ENCODE measurements at regions not wholly inside any gene's neighbourhood (a gene's known extent, or its start where the extent isn't known, plus 50 kb on each side); places are given as distances from the start of the nearest gene placed in this dataset.

GRCh38 chr10:111246136-111246535 lies 169.3 kb downstream of the ADRA2A start:
- H3K27ac Mint-ChIP-seq: peak overlapping the region in 1 of 3 experiments; percentile 9; a peak in 2 of 7 replicates
- no peak overlapping the region for H2BK120ac ChIP-seq (ENCODE audit: low read depth, low read length, poor library complexity, severe bottlenecking)
- no peak overlapping the region for H2BK20ac ChIP-seq (ENCODE audit: low read depth, low read length, poor library complexity, severe bottlenecking)
- no peak overlapping the region for H3K14ac ChIP-seq (ENCODE audit: insufficient read depth, low read length)
- H3K23me2 ChIP-seq (ENCODE audit: insufficient read length, low read depth, low read length, poor library complexity, severe bottlenecking): no peaks in the 10 kb centered on the region
- H3K9me3 ChIP-seq (ENCODE audit: control insufficient read depth, low read depth, low read length): no peaks in the 10 kb centered on the region
- no peak overlapping the region for H2BK12ac ChIP-seq (ENCODE audit: insufficient read length, low read depth, low read length)
- H3T11ph ChIP-seq (ENCODE audit: low read length): no peak overlapping the region
- 0 out of 5 replicates have a peak, but pooled peaks cover 0 to 2% of the 10 kb centered on the region in 2 experiments for H3K9me3 Mint-ChIP-seq
- H4K8ac ChIP-seq (replicated peaks; ENCODE audit: insufficient read length, low read depth, low read length): no peak overlapping the region
- no peak overlapping the region for H4K5ac ChIP-seq (ENCODE audit: insufficient read length, low read depth, low read length)
- H3K56ac ChIP-seq (ENCODE audit: insufficient read length, low read depth, low read length): no peak overlapping the region
- no peak overlapping the region for H3K4ac ChIP-seq (ENCODE audit: low read depth, low read length)
- H3K4me1 Mint-ChIP-seq: peaks cover 11 to 14% of the 10 kb centered on the region in 2 experiments
- H3K79me1 ChIP-seq (ENCODE audit: insufficient read depth, low read depth, low read length, poor library complexity, severe bottlenecking): no peaks in the 10 kb centered on the region
- H3K27me3 Mint-ChIP-seq (ENCODE audit: low read depth): no peaks in the 10 kb centered on the region; the same call in 1 of the 2 replicates
- H3K4me1 ChIP-seq (ENCODE audit: insufficient read depth, low read length): no peaks in the 10 kb centered on the region
- H3K27ac ChIP-seq (ENCODE audit: insufficient read length, low read depth, low read length): no peak overlapping the region
- no peak overlapping the region for H2AFZ ChIP-seq (ENCODE audit: low read length)
- no peak overlapping the region for H4K91ac ChIP-seq (ENCODE audit: insufficient read length, low read depth, low read length)
- no peak overlapping the region for H3K4me2 ChIP-seq (ENCODE audit: insufficient read depth, insufficient read length, low read length)
- no peak overlapping the region for H3K18ac ChIP-seq (ENCODE audit: insufficient read length, low read depth, low read length)
- no peaks in the 10 kb centered on the region; a peak in 1 of 7 replicates for H3K36me3 Mint-ChIP-seq (ENCODE audit: insufficient read depth in 1 of 3, low read depth in 3 of 3)
- no peak overlapping the region for H2AK5ac ChIP-seq (ENCODE audit: insufficient read length, low read length)
- DNase-seq: no peak
- H3K4me3 Mint-ChIP-seq: no peak overlapping the region
- TF ChIP-seq, protein P1, sequence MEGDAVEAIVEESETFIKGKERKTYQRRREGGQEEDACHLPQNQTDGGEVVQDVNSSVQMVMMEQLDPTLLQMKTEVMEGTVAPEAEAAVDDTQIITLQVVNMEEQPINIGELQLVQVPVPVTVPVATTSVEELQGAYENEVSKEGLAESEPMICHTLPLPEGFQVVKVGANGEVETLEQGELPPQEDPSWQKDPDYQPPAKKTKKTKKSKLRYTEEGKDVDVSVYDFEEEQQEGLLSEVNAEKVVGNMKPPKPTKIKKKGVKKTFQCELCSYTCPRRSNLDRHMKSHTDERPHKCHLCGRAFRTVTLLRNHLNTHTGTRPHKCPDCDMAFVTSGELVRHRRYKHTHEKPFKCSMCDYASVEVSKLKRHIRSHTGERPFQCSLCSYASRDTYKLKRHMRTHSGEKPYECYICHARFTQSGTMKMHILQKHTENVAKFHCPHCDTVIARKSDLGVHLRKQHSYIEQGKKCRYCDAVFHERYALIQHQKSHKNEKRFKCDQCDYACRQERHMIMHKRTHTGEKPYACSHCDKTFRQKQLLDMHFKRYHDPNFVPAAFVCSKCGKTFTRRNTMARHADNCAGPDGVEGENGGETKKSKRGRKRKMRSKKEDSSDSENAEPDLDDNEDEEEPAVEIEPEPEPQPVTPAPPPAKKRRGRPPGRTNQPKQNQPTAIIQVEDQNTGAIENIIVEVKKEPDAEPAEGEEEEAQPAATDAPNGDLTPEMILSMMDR (conservative IDR thresholded peaks at IDR 0.05): no peak
- no CpG with 5 or more reads among the region's 7 CpGs for WGBS (ENCODE audit: extremely low coverage, insufficient read length, low lambda C conversion rate)
- H2BK15ac ChIP-seq (ENCODE audit: low read depth, low read length): no peak overlapping the region
- H3K79me2 ChIP-seq (ENCODE audit: insufficient read depth, low read length): no peaks in the 10 kb centered on the region
- H2BK5ac ChIP-seq (ENCODE audit: insufficient read length, low read length): no peak overlapping the region
- H4K20me1 ChIP-seq (ENCODE audit: control insufficient read depth, insufficient read depth, insufficient read length): no peaks in the 10 kb centered on the region
- no peak overlapping the region for H3K9ac ChIP-seq (ENCODE audit: extremely low read depth, insufficient read length, low read length)
- no peak overlapping the region for H3K23ac ChIP-seq (ENCODE audit: insufficient read length, low read depth, low read length)
- H3K27me3 ChIP-seq (ENCODE audit: insufficient read depth, low read length): no peaks in the 10 kb centered on the region
